GM21619 (cell line): ENCODE measurements at regions not wholly inside any gene's neighbourhood (a gene's known extent, or its start where the extent isn't known, plus 50 kb on each side); places are given as distances from the start of the nearest gene placed in this dataset.
"Not testable (repeated sequence)": the region's sequence is repeated elsewhere in the genome, so short reads cannot be mapped to it uniquely, and the experiment has no call there.

Experiments used
- ATAC-seq: cut with Tn5 transposase; IDR thresholded peaks from one replicate; pipeline ENCODE4 v1.9.1; 2021; ENCODE audit not compliant: unreplicated experiment

DNA sequence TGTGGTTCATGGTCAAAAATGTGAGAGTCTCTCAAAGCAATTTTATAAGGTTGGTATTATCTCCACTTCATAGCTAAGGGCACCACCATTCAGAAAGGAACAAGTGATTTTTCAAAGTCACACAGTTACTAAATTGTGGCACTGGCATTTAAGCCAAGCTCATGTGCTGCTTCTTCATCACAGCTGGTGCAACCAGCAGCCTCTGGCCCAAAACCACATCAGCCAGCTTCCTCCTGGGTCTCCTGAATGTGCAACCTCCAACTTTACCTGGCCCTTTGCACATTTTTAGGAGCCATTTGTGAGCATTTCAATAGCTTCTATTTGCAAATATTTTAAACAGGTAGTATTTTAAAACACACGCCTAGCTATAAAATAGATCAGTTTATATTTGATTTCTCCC, 293.7 kb downstream of the BCL11A start:
- no peak for ATAC-seq

DNA sequence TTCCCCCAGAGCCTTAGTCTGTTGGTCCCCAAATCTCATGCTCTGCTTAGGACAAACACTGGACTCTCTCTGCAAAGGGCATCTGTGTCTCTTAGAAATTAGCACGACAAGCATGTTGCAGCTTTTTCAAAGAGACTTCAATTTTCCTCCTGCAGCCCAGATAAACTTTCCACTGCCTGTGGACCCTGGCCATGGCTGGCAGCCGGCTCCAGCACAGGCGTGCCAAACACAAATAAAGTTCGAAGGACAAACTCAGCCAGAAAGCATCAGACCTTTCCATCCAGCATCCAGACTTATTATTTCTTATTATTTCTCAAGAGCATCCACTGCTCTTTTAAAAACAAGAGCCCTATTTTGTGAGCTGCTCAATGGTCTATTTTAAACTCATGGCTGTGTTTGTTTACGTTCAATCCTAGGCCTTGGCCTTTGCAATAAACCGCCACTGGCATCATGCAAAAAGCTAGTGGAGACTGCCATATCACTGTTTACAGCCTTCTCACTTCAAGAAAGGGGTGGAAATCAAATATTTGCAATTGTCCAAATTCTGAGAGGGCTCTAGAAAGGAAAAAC, 300.8 kb downstream of the BCL11A start:
- no peak for ATAC-seq

DNA sequence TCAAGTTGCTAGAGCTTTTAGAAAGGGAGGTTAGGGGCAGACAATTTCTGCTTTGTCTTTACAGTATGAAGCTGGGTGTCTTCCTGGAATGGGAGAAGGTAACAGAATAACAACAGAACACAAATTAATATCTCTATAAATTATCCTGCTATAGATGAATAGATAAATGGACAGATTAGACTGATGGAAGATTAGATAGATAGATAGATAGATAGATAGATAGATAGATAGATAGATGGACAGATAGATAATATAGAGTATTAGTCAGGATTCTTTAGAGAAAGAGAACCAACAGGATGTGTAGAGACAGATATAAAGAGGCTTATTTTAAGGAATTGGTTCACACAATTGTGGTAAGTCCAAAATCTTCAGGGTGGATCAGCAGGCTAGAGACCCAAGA, 302.2 kb downstream of the BCL11A start:
- no peak for ATAC-seq

DNA sequence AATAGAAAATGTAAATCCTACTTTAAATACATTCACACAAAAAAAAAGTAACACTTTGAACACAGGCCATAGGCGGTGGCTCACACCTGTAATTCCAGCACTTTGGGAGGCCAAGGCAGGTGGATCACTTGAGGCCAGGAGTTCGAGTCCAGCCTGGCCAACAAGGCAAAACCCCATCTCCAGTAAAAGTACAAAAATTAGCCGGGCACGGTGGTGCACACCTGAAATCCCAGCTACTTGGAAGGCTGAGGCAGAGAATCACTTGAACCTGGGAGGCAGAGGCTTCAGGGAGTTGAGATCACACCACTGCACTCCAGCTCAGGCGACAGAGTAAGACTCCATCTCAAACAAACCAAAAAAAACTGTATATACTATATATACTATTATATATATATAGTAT, 303.6 kb downstream of the BCL11A start:
- no peak for ATAC-seq

DNA sequence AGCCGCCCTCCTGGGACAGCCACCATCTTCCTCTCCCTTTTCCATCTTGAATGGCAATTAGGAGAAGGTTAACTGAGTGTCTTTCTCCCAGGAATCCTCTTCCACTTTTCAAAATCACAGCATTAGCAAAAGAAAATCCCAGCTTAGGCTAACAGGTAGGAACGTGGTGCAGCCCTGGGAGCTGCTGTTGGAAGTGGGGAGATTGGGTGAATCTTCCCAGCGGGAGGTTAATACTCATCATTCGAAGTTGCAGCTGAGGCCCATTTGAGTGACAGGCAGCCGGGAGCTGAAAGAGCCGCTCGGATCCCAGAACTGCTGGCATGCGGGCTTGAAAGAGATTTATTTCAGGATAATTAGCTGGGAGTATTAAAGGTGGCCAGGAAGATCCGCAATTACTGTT, 306.0 kb downstream of the BCL11A start:
- no peak for ATAC-seq

DNA sequence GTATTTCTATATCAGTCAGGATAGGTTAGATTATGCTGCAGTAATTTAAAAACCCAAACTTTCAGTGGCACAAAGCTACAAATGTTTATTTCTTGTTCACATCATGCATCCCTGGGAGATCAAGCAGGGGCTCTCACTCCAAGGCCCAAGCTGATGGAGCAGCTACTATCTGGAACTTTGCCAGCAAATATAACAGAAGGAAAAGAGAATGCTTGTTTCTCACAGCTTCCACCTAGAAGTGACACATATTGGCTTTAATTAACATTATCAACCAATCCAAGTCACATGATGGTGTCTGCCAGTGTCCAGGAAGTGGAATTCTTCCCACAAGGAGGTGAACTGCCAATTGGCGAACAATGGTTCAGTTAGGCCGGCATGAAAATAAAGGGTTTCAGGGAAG, 306.9 kb downstream of the BCL11A start:
- no peak for ATAC-seq

DNA sequence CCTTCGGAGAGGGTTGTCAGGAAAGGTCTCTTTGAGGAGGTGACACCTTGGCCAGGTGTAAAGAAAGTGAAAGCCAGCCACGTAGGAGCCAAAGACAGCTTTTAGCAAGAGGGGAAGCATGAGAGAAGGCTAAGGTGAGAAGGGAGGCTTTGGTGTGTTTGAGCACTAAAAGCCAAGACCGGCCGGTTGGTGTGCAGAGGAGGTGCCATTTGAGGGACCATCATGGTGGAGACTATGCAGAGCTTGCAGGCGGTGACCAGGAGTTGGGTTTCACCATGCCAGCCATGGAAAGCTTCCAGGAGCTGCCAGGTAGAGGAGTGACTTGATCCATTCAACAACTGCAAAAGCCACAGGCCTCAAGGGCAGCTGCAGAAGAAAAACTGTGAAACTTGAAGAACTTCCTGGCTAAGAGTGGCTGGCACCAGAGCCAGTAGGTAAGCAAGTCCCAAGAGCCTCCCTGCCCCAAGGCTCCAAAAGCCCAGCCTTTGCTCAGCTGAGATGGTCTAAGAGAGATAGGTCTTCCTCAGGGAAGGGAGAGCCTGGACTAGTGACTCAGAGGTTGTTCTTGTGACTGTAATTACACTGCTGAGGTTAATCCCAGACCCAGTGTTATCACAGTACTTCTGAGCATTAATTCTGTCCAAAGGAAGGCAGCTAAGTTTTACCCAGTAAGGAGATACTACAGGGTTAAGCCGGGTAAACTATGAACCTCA, 319.0 kb downstream of the BCL11A start:
- ATAC-seq, result no peak

DNA sequence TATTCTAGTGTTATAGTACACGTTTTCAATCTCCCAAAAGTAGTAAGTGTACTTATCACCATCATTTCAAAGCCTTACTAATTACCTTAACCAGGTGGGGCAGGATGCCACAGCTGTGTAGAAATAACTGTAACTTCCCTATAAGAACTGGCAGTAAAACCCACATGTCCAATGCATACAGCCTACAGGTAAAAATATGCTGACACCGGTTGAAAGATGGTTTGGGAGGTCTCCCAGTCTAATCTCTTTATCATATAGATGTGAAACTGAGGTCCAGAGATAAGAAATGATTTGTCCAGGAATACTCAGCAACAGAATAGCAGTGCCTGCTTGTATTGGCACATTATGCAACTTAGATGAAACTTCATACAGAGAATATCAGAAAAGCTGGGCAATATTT, 322.9 kb downstream of the BCL11A start:
- ATAC-seq, result no peak

DNA sequence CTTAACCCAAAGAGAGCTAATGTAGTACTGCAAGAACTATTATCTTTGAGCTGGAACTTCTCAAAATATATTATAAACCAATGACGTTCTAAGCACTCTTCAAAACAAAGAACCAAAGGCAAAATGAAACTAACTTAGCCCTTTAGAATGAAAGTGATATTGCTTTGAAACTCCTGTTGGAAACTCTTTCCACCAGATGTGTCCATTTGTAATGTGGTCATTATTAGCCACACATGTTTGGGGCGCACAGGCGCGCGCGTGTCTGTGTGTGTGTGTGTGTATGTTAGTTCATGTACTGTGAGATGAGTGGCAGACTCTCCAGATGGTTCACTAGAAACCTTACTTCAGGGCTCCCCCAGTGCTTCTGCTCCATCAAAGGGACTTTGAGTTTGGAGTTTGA, 323.4 kb downstream of the BCL11A start:
- no peak for ATAC-seq

DNA sequence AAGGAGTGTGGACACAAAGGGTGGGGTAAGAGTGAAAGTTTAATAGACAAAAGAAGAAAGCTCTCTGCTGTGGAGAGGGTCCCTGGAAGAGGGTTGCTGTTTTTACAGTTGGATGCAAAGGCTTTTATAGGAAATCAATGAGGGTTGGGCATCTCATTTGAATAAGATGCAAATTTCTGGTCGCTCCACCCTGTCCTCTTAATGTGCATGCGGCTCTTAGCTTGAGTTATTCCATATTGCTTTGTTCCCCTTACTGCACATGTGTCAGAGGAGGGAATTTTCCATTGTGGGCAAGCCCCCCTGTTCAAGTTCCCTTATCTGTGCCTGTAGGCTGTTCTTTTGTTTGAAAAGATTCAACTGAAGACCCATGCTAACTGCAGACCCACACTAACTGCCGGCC, 326.5 kb downstream of the BCL11A start:
- no peak for ATAC-seq

DNA sequence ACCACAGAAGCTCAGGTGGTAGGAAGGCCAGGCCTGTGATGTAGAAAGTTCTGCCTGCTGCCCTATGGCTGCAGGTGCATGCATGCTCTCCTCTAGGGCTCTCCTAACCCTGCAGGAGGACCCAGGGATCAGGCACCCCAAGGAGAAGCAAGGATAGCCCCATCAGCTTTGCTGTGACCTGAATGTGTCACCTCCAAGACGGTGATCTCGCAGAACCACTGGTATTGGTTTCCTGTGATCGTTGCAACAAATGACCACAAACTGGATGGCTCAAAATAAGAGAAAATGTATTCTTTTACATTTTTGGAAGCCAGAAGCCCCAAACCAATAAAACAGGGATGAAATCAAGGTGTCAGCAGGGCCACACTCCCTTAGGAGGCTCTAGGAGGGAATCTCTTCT, 327.3 kb downstream of the BCL11A start:
- ATAC-seq, result no peak

DNA sequence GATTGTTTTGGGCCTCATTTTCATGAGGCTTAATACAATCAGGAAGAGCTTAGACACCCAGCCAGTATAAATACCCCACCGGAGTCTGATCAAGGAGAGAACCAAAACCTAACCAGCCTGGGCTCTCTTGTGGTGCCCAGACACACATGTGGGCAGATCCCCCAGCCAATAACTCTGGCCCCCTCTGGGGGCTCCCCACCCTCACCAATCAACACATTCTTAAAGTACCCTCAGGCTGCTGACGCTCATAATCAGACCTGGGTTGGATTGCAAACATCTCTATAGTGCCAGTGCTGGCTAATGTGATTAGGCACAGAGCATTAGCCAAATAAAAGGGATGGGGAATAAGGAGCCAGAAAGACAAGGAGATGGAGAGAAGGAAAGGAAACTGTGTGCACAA, 329.6 kb downstream of the BCL11A start:
- no peak for ATAC-seq

DNA sequence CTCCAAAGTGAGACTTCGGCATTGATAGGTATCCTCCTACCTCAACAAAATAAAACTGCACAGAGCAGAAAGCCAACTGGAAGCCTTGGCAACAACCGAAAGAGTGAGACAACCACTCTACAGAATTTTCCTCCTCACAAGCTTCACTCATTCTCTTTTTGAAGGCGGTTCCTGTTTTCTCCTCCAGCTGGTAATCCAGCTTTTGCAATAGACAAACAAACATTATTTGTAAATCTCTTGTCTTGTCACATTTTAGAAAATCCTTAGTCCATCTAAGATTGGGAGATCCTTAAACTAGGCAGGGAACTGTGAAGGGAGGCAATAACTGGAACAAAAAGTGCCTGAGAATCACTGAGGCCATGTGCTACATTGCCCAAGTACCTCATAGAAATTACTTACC, 332.4 kb downstream of the BCL11A start:
- ATAC-seq, result no peak

DNA sequence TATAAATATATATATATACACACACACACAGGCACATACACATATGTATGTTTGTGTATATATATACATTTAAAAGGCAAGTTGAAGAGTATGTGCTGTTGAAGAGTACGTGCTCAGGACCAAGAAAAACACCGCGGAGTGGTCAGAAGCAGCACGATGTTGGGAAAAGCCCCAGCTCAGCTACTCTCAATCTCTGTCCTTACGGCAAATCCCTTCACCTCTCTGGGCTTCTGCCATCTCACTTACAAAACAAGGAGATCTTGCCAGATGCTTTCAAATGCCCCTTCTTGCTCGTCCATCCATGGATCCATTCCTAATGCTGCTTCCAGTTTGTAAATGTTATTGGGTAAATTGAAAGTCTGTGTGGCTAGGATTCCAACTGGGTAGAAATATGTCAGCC, 333.9 kb downstream of the BCL11A start:
- no peak for ATAC-seq

DNA sequence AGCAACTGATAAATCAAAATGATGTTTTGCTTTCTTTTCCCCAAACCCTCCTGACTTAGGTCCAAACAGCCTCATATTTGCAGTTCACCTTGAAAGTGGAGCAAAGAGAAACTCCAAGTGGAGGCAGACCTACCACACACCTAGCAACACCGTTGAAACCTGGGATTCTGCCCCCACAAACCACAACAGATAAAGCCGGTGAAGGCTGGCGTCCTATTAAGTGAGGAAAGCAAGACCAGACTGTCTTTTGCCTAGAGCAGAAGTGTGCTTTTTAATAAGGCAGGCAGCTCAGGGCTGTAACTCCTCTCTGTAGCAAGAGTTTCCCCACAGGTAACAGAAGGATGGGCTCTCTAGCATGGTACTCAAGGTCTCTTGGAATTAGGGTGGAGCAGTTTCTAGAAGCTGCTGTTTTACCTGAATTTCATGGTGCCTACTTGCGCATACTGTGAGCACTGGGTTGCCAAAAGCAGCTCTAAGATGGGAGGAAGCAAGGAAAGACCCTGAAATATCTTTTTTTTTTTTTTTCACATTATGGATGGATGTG, 336.9 kb downstream of the BCL11A start:
- ATAC-seq, result no peak

DNA sequence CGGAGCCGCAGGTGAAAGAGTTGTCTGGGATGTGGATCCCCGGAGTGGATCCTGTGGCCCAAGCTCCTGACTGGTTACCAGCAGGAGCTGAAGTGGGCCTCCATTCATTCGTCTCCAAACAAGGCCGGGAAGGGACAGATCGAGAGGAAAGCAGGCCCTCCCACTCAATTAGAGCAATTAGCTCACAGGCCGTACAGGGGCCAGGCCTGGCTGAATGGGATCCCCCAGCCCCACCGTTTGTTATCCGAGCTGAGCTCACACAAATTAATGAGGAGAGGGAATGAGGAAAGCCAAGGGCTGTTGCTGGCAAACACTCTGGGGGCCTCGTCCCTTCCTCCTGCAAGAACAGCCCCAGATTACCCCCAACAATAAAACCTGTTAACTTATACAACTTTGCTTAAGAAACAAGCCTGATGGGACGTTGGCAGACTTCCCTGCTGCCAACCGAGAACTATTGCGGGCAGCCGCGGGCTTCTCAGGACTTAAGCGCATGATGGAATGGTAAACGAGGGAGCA, 338.0 kb downstream of the BCL11A start:
- ATAC-seq, result no peak

DNA sequence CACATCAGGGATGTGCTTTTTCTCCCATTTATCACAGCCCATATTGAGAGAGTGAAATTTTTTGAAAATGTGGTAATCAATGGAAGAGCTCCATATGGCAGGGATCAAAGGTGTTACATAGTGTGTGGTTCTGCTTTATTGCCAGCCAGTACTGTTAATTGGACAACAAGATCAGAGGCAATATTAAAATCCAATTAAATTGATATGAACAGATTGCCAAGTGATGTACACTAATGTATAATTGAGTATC, 338.9 kb downstream of the BCL11A start:
- no peak for ATAC-seq

DNA sequence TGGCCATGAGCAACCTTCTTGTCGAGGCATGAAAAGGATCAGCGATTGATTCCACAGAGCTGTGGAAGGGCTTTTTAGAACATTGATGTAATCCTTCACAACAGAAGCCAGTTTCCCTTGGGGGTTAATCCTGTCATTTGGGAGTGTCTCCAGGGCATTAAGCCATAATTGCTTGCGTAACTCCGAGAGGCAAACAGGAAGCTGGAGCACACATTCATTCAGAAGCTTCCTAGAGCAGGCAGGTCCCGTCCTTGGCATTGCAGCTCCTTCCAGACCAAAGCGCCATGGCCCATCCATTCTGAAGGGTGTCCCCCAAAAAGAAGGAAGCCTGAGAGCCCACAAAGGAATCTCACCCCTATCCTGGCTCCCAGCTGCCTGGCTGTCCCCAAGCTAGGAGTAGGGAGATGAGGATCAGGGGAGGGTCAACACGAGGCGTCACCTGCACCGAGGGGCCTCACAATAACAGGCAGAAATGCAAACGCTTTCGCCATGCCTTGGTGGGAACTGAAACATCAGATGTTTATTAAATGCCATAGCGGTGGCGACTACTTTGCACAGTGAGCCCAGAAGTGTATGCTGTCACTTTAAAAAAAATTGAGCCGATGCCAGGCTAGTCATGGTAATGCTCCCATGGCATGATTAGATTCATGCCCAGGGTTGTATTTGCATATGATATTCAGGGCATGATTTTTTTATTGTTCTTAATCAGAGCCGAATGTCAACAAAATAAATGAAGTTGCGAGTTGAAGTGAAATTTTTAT, 339.4 kb downstream of the BCL11A start:
- ATAC-seq, result no peak

DNA sequence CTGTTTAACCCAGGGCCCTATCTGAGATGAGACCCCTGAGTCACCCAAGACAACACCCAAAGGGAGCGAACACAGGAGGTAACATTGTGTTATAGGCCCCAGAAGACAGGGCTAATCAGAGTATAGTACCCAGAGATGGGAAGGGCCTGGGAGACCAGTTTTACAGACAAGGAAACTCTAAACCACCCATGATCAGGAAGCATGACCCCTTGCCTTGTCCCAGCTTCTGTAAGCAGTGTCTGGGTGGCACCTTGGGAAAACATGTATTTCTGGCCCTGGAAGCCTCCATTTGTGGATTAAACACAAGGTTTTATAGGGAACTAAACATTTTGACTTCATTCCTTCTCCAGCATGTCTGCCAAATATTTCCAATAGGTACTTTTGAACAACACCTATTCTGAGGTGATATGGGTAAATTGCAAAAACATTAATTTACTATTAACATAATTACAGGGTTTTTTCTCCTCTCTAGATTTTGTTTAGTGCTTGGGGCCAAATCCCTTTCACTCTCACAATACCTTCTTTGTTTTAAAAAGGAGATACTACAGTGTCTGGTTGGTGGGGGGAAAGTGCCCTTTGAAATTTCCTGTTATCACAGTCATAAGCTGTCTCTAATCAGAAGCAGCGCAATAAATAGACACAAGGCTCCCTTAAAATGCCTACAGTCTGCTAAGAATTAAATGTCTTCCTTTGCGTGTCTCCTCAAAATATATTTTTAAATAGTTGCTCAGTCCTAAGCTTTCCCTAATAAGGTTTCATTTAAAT, 341.1 kb downstream of the BCL11A start:
- ATAC-seq, result no peak

DNA sequence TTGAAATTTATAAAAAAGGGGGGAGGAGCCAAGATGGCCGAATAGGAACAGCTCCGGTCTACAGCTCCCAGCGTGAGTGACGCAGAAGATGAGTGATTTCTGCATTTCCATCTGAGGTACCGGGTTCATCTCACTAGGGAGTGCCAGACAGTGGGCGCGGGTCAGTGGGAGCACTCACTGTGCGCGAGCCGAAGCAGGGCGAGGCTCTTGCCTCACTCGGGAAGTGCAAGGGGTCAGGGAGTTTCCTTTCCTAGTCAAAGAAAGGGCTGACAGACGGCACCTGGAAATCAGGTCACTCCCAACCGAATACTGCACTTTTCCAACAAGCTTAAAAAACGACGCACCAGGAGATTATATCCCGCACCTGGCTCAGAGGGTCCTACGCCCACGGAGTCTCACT, 364.4 kb downstream of the BCL11A start:
- ATAC-seq, result not testable (repeated sequence)

DNA sequence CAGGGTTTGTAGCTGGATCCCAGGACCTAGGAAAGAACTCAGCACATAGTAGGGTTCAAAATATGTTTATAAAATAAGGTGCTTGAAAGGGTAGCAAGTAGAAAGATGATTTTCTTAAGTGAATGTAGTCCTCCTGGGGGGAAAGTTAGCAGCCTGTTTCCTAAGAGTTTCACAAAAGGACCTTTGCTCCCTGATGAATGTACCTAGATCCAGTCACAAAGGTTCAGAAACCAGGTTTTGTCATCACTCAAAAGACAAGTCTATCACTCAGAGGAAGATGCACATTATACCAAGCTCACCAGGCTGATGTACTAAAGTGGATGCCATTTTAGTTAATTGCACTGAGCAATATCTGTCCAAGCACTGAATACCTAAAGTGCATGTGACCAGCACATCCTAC, 378.2 kb downstream of the BCL11A start:
- ATAC-seq, result no peak

DNA sequence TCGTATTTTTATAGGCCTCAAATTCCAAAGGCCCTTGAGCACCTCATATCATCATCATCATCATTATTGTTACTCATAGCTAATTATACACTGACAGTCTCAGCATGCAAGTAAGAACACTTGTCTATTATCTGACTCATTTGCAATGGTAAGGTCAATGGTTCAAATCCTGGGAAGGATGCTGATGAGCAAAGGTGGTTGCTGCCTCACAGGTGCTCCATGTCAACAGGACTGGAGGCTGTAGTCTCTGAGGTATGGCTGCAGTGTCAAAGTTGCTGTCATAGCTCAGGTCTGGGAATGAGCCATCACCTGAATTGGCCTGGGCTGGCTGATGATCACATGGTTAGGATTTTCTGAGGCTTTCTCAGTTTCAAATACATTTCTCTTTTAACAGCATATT, 379.3 kb downstream of the BCL11A start:
- ATAC-seq, result no peak
